ENCODE measurements at regions not wholly inside any gene's neighbourhood (a gene's known extent, or its start where the extent isn't known, plus 50 kb on each side); places are given as distances from the start of the nearest gene placed in this dataset.

DNA sequence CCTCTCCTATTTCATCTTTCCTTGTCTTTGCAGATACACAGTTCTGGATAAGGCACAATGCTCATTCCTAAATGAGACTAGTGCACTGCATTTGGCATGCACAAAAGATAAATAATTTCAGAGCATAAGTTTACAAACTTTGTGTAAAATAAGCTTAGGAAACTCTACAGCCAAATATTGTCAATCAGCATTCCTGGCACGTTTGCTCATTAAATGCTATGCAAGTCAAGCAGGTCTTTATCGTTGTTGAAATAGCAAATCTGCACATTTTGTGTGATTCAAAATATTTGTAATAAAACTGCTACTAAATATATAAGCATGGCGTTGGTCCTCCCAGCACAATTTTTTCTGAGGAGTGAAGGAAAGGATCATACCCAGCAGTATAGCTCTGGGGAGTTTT lies 322.1 kb upstream of the NOCT start:
- Histone ChIP-seq H3K36me3 (ENCODE audit: insufficient read depth, insufficient read length, low read length) (no peaks in the 10 kb centered on the region), H3K4me1 (ENCODE audit: insufficient read depth, insufficient read length) (no peaks in the 10 kb centered on the region), H3K9ac (ENCODE audit: insufficient read length, low read depth) (no peak overlapping the region), H3K9me3 (ENCODE audit: insufficient read depth, low read length) (no peaks in the 10 kb centered on the region), H3K27me3 (ENCODE audit: insufficient read depth, insufficient read length) (no peaks in the 10 kb centered on the region), H3K4me3 (ENCODE audit: insufficient read length, low read depth) (no peak overlapping the region)
- DNase-seq (ENCODE audit: low read depth, low spot score), result no peak
- no peak for TF ChIP-seq SUZ12 (IDR thresholded peaks at IDR 0.05; ENCODE audit: extremely low read depth, insufficient read depth, insufficient read length)
- TF ChIP-seq ZNF274 (IDR thresholded peaks at IDR 0.05; ENCODE audit: low read depth, low read length), result no peak
- TF ChIP-seq YY1 (IDR thresholded peaks at IDR 0.05; ENCODE audit: insufficient read depth, insufficient read length), result no peak

DNA sequence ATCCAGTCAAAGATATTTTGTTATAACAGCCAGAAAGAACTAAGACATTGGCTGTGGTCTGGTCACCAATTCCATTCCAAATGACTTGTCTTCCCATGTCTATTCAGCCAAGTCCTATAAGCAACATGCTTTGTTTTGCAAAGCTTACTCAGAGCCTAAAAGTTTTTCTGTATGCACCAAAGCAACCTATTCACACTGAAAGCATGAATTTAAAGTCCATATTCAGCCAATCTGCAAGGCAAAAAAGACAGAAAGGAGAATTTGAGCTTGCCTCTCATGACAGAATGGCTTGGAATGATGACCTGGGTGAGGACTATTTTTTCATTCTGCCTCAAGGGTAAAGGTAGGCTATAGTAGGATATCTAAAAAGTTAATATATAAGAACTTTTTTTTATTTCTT lies 323.2 kb upstream of the NOCT start:
- H3K9me3 ChIP-seq (ENCODE audit: insufficient read depth, low read length), result no peaks in the 10 kb centered on the region
- H3K4me3 ChIP-seq (ENCODE audit: insufficient read length, low read depth), result no peak overlapping the region
- H3K27me3 ChIP-seq (ENCODE audit: insufficient read depth, insufficient read length), result no peaks in the 10 kb centered on the region
- no peak overlapping the region for H3K9ac ChIP-seq (ENCODE audit: insufficient read length, low read depth)
- TF ChIP-seq YY1 (IDR thresholded peaks at IDR 0.05; ENCODE audit: insufficient read depth, insufficient read length), result no peak
- TF ChIP-seq SUZ12 (IDR thresholded peaks at IDR 0.05; ENCODE audit: extremely low read depth, insufficient read depth, insufficient read length), result no peak
- TF ChIP-seq ZNF274 (IDR thresholded peaks at IDR 0.05; ENCODE audit: low read depth, low read length), result no peak
- no peaks in the 10 kb centered on the region for H3K4me1 ChIP-seq (ENCODE audit: insufficient read depth, insufficient read length)
- no peak for DNase-seq (ENCODE audit: low read depth, low spot score)
- no peaks in the 10 kb centered on the region for H3K36me3 ChIP-seq (ENCODE audit: insufficient read depth, insufficient read length, low read length)

GRCh38 chr4:138689593-138689992 lies 326.0 kb upstream of the NOCT start:
- Histone ChIP-seq H3K9ac (ENCODE audit: insufficient read length, low read depth) (no peak overlapping the region), H3K27me3 (ENCODE audit: insufficient read depth, insufficient read length) (no peaks in the 10 kb centered on the region), H3K36me3 (ENCODE audit: insufficient read depth, insufficient read length, low read length) (no peaks in the 10 kb centered on the region), H3K9me3 (ENCODE audit: insufficient read depth, low read length) (no peaks in the 10 kb centered on the region), H3K4me3 (ENCODE audit: insufficient read length, low read depth) (no peak overlapping the region), H3K4me1 (ENCODE audit: insufficient read depth, insufficient read length) (no peaks in the 10 kb centered on the region)
- TF ChIP-seq ZNF274 (IDR thresholded peaks at IDR 0.05; ENCODE audit: low read depth, low read length) (no peak), YY1 (IDR thresholded peaks at IDR 0.05; ENCODE audit: insufficient read depth, insufficient read length) (no peak), SUZ12 (IDR thresholded peaks at IDR 0.05; ENCODE audit: extremely low read depth, insufficient read depth, insufficient read length) (no peak)
- DNase-seq (ENCODE audit: low read depth, low spot score), result no peak

GRCh38 chr4:138689187-138689586 lies 326.4 kb upstream of the NOCT start:
- DNase-seq (ENCODE audit: low read depth, low spot score), result no peak
- H3K9ac ChIP-seq (ENCODE audit: insufficient read length, low read depth), result no peak overlapping the region
- no peaks in the 10 kb centered on the region for H3K9me3 ChIP-seq (ENCODE audit: insufficient read depth, low read length)
- no peak for TF ChIP-seq ZNF274 (IDR thresholded peaks at IDR 0.05; ENCODE audit: low read depth, low read length)
- no peak for TF ChIP-seq YY1 (IDR thresholded peaks at IDR 0.05; ENCODE audit: insufficient read depth, insufficient read length)
- TF ChIP-seq SUZ12 (IDR thresholded peaks at IDR 0.05; ENCODE audit: extremely low read depth, insufficient read depth, insufficient read length), result no peak
- H3K4me1 ChIP-seq (ENCODE audit: insufficient read depth, insufficient read length), result no peaks in the 10 kb centered on the region
- H3K27me3 ChIP-seq (ENCODE audit: insufficient read depth, insufficient read length), result no peaks in the 10 kb centered on the region
- H3K36me3 ChIP-seq (ENCODE audit: insufficient read depth, insufficient read length, low read length), result no peaks in the 10 kb centered on the region
- H3K4me3 ChIP-seq (ENCODE audit: insufficient read length, low read depth), result no peak overlapping the region

DNA sequence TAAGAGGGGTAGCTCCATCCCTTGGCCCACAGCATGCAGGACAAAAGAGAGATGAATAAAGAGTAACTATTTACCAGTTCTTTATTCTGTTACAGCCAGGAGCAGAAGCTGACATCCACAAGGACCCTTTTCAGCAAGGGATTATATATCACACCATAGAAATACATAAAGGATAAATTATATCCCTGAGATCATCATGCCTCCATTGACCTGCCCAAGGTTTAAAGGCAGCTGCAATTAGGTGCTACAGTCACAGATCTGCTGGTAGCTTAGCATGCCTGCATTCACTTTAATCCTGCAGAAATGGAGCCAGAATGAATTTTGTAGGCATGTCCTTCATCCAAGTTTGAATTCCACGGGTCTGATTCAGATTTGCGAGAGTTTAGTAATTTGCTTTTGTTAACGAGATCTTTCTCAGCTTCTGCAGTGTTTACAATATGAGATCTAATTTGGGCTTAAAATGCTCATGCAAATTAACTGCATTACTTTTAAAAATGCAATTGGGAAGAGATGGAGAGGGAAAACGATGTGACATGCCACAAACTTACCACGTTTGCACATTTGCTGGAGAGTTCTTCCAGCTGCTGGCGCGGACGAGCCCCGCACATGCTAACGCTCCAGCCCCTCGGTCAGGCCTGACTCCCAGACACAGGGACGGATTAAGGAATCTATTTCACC lies 327.0 kb upstream of the NOCT start:
- H3K9me3 ChIP-seq (ENCODE audit: insufficient read depth, low read length), result peaks cover 5% of the 10 kb centered on the region; the same call in 1 of the 2 replicates
- TF ChIP-seq ZNF274 (IDR thresholded peaks at IDR 0.05; ENCODE audit: low read depth, low read length) (no peak), YY1 (IDR thresholded peaks at IDR 0.05; ENCODE audit: insufficient read depth, insufficient read length) (no peak), SUZ12 (IDR thresholded peaks at IDR 0.05; ENCODE audit: extremely low read depth, insufficient read depth, insufficient read length) (no peak)
- no peaks in the 10 kb centered on the region for H3K27me3 ChIP-seq (ENCODE audit: insufficient read depth, insufficient read length)
- no peak for DNase-seq (ENCODE audit: low read depth, low spot score)
- H3K4me1 ChIP-seq (ENCODE audit: insufficient read depth, insufficient read length), result no peaks in the 10 kb centered on the region
- no peaks in the 10 kb centered on the region for H3K36me3 ChIP-seq (ENCODE audit: insufficient read depth, insufficient read length, low read length)
- H3K9ac ChIP-seq (ENCODE audit: insufficient read length, low read depth), result no peak overlapping the region
- H3K4me3 ChIP-seq (ENCODE audit: insufficient read length, low read depth), result no peak overlapping the region

- Histone ChIP-seq H3K9ac (ENCODE audit: insufficient read length, low read depth) (no peak overlapping the region), H3K9me3 (ENCODE audit: insufficient read depth, low read length) (peaks cover 7% of the 10 kb centered on the region; the same call in 1 of the 2 replicates), H3K4me1 (ENCODE audit: insufficient read depth, insufficient read length) (no peaks in the 10 kb centered on the region), H3K27me3 (ENCODE audit: insufficient read depth, insufficient read length) (no peaks in the 10 kb centered on the region), H3K36me3 (ENCODE audit: insufficient read depth, insufficient read length, low read length) (no peaks in the 10 kb centered on the region), H3K4me3 (ENCODE audit: insufficient read length, low read depth) (no peak overlapping the region)
- DNase-seq (ENCODE audit: low read depth, low spot score), result no peak
- TF ChIP-seq SUZ12 (IDR thresholded peaks at IDR 0.05; ENCODE audit: extremely low read depth, insufficient read depth, insufficient read length) (no peak), ZNF274 (IDR thresholded peaks at IDR 0.05; ENCODE audit: low read depth, low read length) (no peak), YY1 (IDR thresholded peaks at IDR 0.05; ENCODE audit: insufficient read depth, insufficient read length) (no peak)
Observed at GRCh38 chr4:138686106-138686835, 329.3 kb upstream of the NOCT start.

DNA sequence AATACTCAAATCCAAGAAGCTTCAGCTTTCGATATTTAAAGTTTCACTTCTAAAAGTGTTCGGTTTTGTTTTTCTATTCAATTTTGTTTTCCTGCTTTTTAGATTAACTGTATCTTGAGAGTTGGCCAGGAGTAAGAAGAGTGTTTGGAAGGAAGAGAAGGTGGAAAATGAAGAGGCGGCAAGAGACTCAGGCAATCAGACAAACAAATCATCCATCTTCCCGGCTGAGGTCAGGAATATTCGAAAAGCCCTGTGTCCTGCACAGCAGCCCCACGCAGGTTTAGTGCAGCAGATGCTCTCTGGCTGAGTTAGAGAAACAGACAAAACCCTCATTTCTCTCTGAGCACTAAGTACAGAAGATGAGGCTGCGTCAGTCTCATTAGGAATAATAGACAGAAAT lies 330.3 kb upstream of the NOCT start:
- H3K4me1 ChIP-seq (ENCODE audit: insufficient read depth, insufficient read length), result no peaks in the 10 kb centered on the region
- H3K27me3 ChIP-seq (ENCODE audit: insufficient read depth, insufficient read length), result no peaks in the 10 kb centered on the region
- TF ChIP-seq YY1 (IDR thresholded peaks at IDR 0.05; ENCODE audit: insufficient read depth, insufficient read length), result no peak
- TF ChIP-seq SUZ12 (IDR thresholded peaks at IDR 0.05; ENCODE audit: extremely low read depth, insufficient read depth, insufficient read length), result no peak
- no peak for TF ChIP-seq ZNF274 (IDR thresholded peaks at IDR 0.05; ENCODE audit: low read depth, low read length)
- H3K9me3 ChIP-seq (ENCODE audit: insufficient read depth, low read length), result peaks cover 7% of the 10 kb centered on the region; the same call in 1 of the 2 replicates
- no peak for DNase-seq (ENCODE audit: low read depth, low spot score)
- no peaks in the 10 kb centered on the region for H3K36me3 ChIP-seq (ENCODE audit: insufficient read depth, insufficient read length, low read length)
- H3K9ac ChIP-seq (ENCODE audit: insufficient read length, low read depth), result no peak overlapping the region
- H3K4me3 ChIP-seq (ENCODE audit: insufficient read length, low read depth), result no peak overlapping the region
